ENCODE measurements at regions not wholly inside any gene's neighbourhood (a gene's known extent, or its start where the extent isn't known, plus 50 kb on each side); places are given as distances from the start of the nearest gene placed in this dataset.

- Histone ChIP-seq H3K79me1 (replicated peaks; ENCODE audit: low read length, poor library complexity, severe bottlenecking) (no peaks in the 10 kb centered on the region), H2AK5ac (ENCODE audit: low read length, severe bottlenecking) (no peak overlapping the region), H3K27ac (ENCODE audit: low read length, poor library complexity, severe bottlenecking) (no peak overlapping the region), H3K18ac (ENCODE audit: low read depth in 1 of 2, low read length in 2 of 2) (no peak overlapping the region), H3K4me3 (ENCODE audit: insufficient read depth in 1 of 2, low read depth in 1 of 2, low read length in 2 of 2) (no peak overlapping the region), H3K23ac (ENCODE audit: low read length in 2 of 2) (no peak overlapping the region), H3K27me3 (ENCODE audit: control insufficient read depth in 1 of 2, insufficient read depth in 1 of 2, low read length in 2 of 2) (no peaks in the 10 kb centered on the region), H2BK15ac (ENCODE audit: low read depth, poor library complexity, severe bottlenecking) (no peak overlapping the region), H2BK120ac (ENCODE audit: low read depth, low read length) (no peak overlapping the region), H3K36me3 (ENCODE audit: control insufficient read depth in 1 of 2, insufficient read depth in 2 of 2, low read depth in 1 of 2, low read length in 2 of 2) (no peaks in the 10 kb centered on the region), H2BK12ac (ENCODE audit: low read length in 2 of 2) (no peak overlapping the region), H3K9me3 (ENCODE audit: control insufficient read depth, low read length) (no peaks in the 10 kb centered on the region), H2AFZ (ENCODE audit: low read depth, low read length) (no peak overlapping the region), H3K4ac (ENCODE audit: low read depth in 1 of 2, low read length in 2 of 2) (no peak overlapping the region), H3K14ac (ENCODE audit: low read length in 2 of 2) (no peak overlapping the region), H2BK5ac (ENCODE audit: low read depth, low read length, poor library complexity, severe bottlenecking) (no peak overlapping the region), H4K91ac (ENCODE audit: low read length) (no peak overlapping the region), H4K8ac (ENCODE audit: low read length) (no peak overlapping the region), H3K4me1 (ENCODE audit: control insufficient read depth, insufficient read depth, low read depth, low read length) (no peaks in the 10 kb centered on the region), H3K4me2 (ENCODE audit: low read length, poor library complexity, severe bottlenecking) (no peak overlapping the region), H3K9ac (ENCODE audit: low read length) (no peak overlapping the region)
- DNase-seq: peak; percentile 22
Observed at GRCh38 chr5:52359261-52359660, 428.5 kb upstream of the ITGA1 start.

- no peak overlapping the region for H2AK5ac ChIP-seq (ENCODE audit: low read length, severe bottlenecking)
- H3K4me3 ChIP-seq (ENCODE audit: insufficient read depth in 1 of 2, low read depth in 1 of 2, low read length in 2 of 2): no peak overlapping the region
- no peak overlapping the region for H2BK120ac ChIP-seq (ENCODE audit: low read depth, low read length)
- H3K4ac ChIP-seq (ENCODE audit: low read depth in 1 of 2, low read length in 2 of 2): no peak overlapping the region
- no peak overlapping the region for H2BK5ac ChIP-seq (ENCODE audit: low read depth, low read length, poor library complexity, severe bottlenecking)
- H3K4me2 ChIP-seq (ENCODE audit: low read length, poor library complexity, severe bottlenecking): no peak overlapping the region
- H3K79me1 ChIP-seq (replicated peaks; ENCODE audit: low read length, poor library complexity, severe bottlenecking): no peaks in the 10 kb centered on the region
- H2BK12ac ChIP-seq (ENCODE audit: low read length in 2 of 2): no peak overlapping the region
- no peaks in the 10 kb centered on the region for H3K4me1 ChIP-seq (ENCODE audit: control insufficient read depth, insufficient read depth, low read depth, low read length)
- H3K14ac ChIP-seq (ENCODE audit: low read length in 2 of 2): no peak overlapping the region
- no peak overlapping the region for H3K27ac ChIP-seq (ENCODE audit: low read length, poor library complexity, severe bottlenecking)
- no peak overlapping the region for H4K8ac ChIP-seq (ENCODE audit: low read length)
- no peaks in the 10 kb centered on the region for H3K27me3 ChIP-seq (ENCODE audit: control insufficient read depth in 1 of 2, insufficient read depth in 1 of 2, low read length in 2 of 2)
- no peak overlapping the region for H2BK15ac ChIP-seq (ENCODE audit: low read depth, poor library complexity, severe bottlenecking)
- no peak overlapping the region for H3K9ac ChIP-seq (ENCODE audit: low read length)
- no peaks in the 10 kb centered on the region for H3K36me3 ChIP-seq (ENCODE audit: control insufficient read depth in 1 of 2, insufficient read depth in 2 of 2, low read depth in 1 of 2, low read length in 2 of 2)
- H4K91ac ChIP-seq (ENCODE audit: low read length): no peak overlapping the region
- no peak overlapping the region for H3K23ac ChIP-seq (ENCODE audit: low read length in 2 of 2)
- H2AFZ ChIP-seq (ENCODE audit: low read depth, low read length): no peak overlapping the region
- DNase-seq: no peak
- no peaks in the 10 kb centered on the region for H3K9me3 ChIP-seq (ENCODE audit: control insufficient read depth, low read length)
- no peak overlapping the region for H3K18ac ChIP-seq (ENCODE audit: low read depth in 1 of 2, low read length in 2 of 2)
- no CpG with 5 or more reads among the region's 1 CpG for WGBS
Observed at GRCh38 chr5:52360985-52361384, 426.7 kb upstream of the ITGA1 start.

- H2BK5ac ChIP-seq (ENCODE audit: low read depth, low read length, poor library complexity, severe bottlenecking): no peak overlapping the region
- H2BK12ac ChIP-seq (ENCODE audit: low read length in 2 of 2): no peak overlapping the region
- H4K91ac ChIP-seq (ENCODE audit: low read length): no peak overlapping the region
- H3K9ac ChIP-seq (ENCODE audit: low read length): no peak overlapping the region
- no peak for DNase-seq
- no peaks in the 10 kb centered on the region for H3K4me1 ChIP-seq (ENCODE audit: control insufficient read depth, insufficient read depth, low read depth, low read length)
- H4K8ac ChIP-seq (ENCODE audit: low read length): no peak overlapping the region
- no peak overlapping the region for H3K14ac ChIP-seq (ENCODE audit: low read length in 2 of 2)
- no peaks in the 10 kb centered on the region for H3K9me3 ChIP-seq (ENCODE audit: control insufficient read depth, low read length)
- no peak overlapping the region for H3K27ac ChIP-seq (ENCODE audit: low read length, poor library complexity, severe bottlenecking)
- no peak overlapping the region for H3K23ac ChIP-seq (ENCODE audit: low read length in 2 of 2)
- H3K4me2 ChIP-seq (ENCODE audit: low read length, poor library complexity, severe bottlenecking): no peak overlapping the region
- no peak overlapping the region for H2BK15ac ChIP-seq (ENCODE audit: low read depth, poor library complexity, severe bottlenecking)
- no peak overlapping the region for H3K18ac ChIP-seq (ENCODE audit: low read depth in 1 of 2, low read length in 2 of 2)
- H3K27me3 ChIP-seq (ENCODE audit: control insufficient read depth in 1 of 2, insufficient read depth in 1 of 2, low read length in 2 of 2): no peaks in the 10 kb centered on the region
- no peak overlapping the region for H3K4ac ChIP-seq (ENCODE audit: low read depth in 1 of 2, low read length in 2 of 2)
- no peaks in the 10 kb centered on the region for H3K79me1 ChIP-seq (replicated peaks; ENCODE audit: low read length, poor library complexity, severe bottlenecking)
- H2AK5ac ChIP-seq (ENCODE audit: low read length, severe bottlenecking): no peak overlapping the region
- no peak overlapping the region for H2BK120ac ChIP-seq (ENCODE audit: low read depth, low read length)
- no peaks in the 10 kb centered on the region for H3K36me3 ChIP-seq (ENCODE audit: control insufficient read depth in 1 of 2, insufficient read depth in 2 of 2, low read depth in 1 of 2, low read length in 2 of 2)
- H2AFZ ChIP-seq (ENCODE audit: low read depth, low read length): no peak overlapping the region
- no peak overlapping the region for H3K4me3 ChIP-seq (ENCODE audit: insufficient read depth in 1 of 2, low read depth in 1 of 2, low read length in 2 of 2)
Observed at GRCh38 chr5:52374286-52374685, 413.4 kb upstream of the ITGA1 start.

- Histone ChIP-seq H3K9ac (ENCODE audit: low read length) (no peak overlapping the region), H3K14ac (ENCODE audit: low read length in 2 of 2) (no peak overlapping the region), H3K23ac (ENCODE audit: low read length in 2 of 2) (no peak overlapping the region), H2BK15ac (ENCODE audit: low read depth, poor library complexity, severe bottlenecking) (no peak overlapping the region), H3K27me3 (ENCODE audit: control insufficient read depth in 1 of 2, insufficient read depth in 1 of 2, low read length in 2 of 2) (no peaks in the 10 kb centered on the region), H2AK5ac (ENCODE audit: low read length, severe bottlenecking) (no peak overlapping the region), H4K91ac (ENCODE audit: low read length) (no peak overlapping the region), H3K4ac (ENCODE audit: low read depth in 1 of 2, low read length in 2 of 2) (no peak overlapping the region), H3K79me1 (replicated peaks; ENCODE audit: low read length, poor library complexity, severe bottlenecking) (no peaks in the 10 kb centered on the region), H2BK5ac (ENCODE audit: low read depth, low read length, poor library complexity, severe bottlenecking) (no peak overlapping the region), H2AFZ (ENCODE audit: low read depth, low read length) (no peak overlapping the region), H2BK12ac (ENCODE audit: low read length in 2 of 2) (no peak overlapping the region), H4K8ac (ENCODE audit: low read length) (no peak overlapping the region), H3K9me3 (ENCODE audit: control insufficient read depth, low read length) (no peaks in the 10 kb centered on the region), H3K18ac (ENCODE audit: low read depth in 1 of 2, low read length in 2 of 2) (no peak overlapping the region), H3K4me1 (ENCODE audit: control insufficient read depth, insufficient read depth, low read depth, low read length) (no peaks in the 10 kb centered on the region), H3K4me3 (ENCODE audit: insufficient read depth in 1 of 2, low read depth in 1 of 2, low read length in 2 of 2) (no peak overlapping the region), H3K27ac (ENCODE audit: low read length, poor library complexity, severe bottlenecking) (no peak overlapping the region), H2BK120ac (ENCODE audit: low read depth, low read length) (no peak overlapping the region), H3K36me3 (ENCODE audit: control insufficient read depth in 1 of 2, insufficient read depth in 2 of 2, low read depth in 1 of 2, low read length in 2 of 2) (no peaks in the 10 kb centered on the region), H3K4me2 (ENCODE audit: low read length, poor library complexity, severe bottlenecking) (no peak overlapping the region)
- DNase-seq: no peak
- WGBS: 73% methylated on average over 2 of the region's 3 CpGs
Observed at GRCh38 chr5:52375969-52376368, 411.7 kb upstream of the ITGA1 start.
